A549 (cell line): ENCODE measurements at regions not wholly inside any gene's neighbourhood (a gene's known extent, or its start where the extent isn't known, plus 50 kb on each side); places are given as distances from the start of the nearest gene placed in this dataset.
"Not testable (repeated sequence)": the region's sequence is repeated elsewhere in the genome, so short reads cannot be mapped to it uniquely, and the experiment has no call there.

Source experiments
- CBX2 ChIP-seq: fragments of 200-600 bp; sonication (generic); IDR thresholded peaks from 2 replicates; pipeline ENCODE4 v1.6.1; 2016; ENCODE audit warnings: low read depth, mild to moderate bottlenecking, borderline replicate concordance
- CTCF ChIP-seq: fragments of >200 bp; sonication (Bioruptor Twin); formaldehyde crosslinking; IDR thresholded peaks from 3 replicates; pipeline ENCODE4 v1.5.1; 2016
- ELK1 ChIP-seq: fragments of 150-350 bp; IDR thresholded peaks from 2 replicates; pipeline ENCODE4 v1.6.1; 2014; ENCODE audit warnings: low read depth, mild to moderate bottlenecking, low read length
- EP300 ChIP-seq, 2 experiments: fragments of >200 bp; sonication (Bioruptor Twin); formaldehyde crosslinking; IDR thresholded peaks; 2 replicates in 1 of 2; 3 replicates in 1 of 2; pipeline ENCODE4 v1.6.1; 2016 to 2017
- HMGXB4 ChIP-seq: fragments of 250-450 bp; sonication (Bioruptor Pico); IDR thresholded peaks from 2 replicates; pipeline ENCODE4 v1.5.0; 2021; ENCODE audit warnings: mild to moderate bottlenecking, moderate library complexity, borderline replicate concordance
- KDM1A ChIP-seq: fragments of 200-600 bp; sonication (generic); IDR thresholded peaks from 2 replicates; pipeline ENCODE4 v1.6.1; 2016; ENCODE audit warnings: low read depth, mild to moderate bottlenecking
- NFE2L2 ChIP-seq: fragments of 150-350 bp; conservative IDR thresholded peaks from 2 replicates; pipeline ENCODE4 v1.6.1; 2014; ENCODE audit warnings: low read length
- PBX3 ChIP-seq: IDR thresholded peaks from 2 replicates; pipeline ENCODE4 v1.6.1; 2012
- POLR2A ChIP-seq: IDR thresholded peaks from 2 replicates; pipeline ENCODE4 v1.6.1; 2012; ENCODE audit warnings: mild to moderate bottlenecking, low read length
- RCOR1 ChIP-seq: fragments of 150-350 bp; IDR thresholded peaks from 2 replicates; pipeline ENCODE4 v1.6.1; 2014; ENCODE audit warnings: antibody characterized with exemption, low read length, low read depth
- REST ChIP-seq: fragments of 200-600 bp; sonication (generic); IDR thresholded peaks from 2 replicates; pipeline ENCODE4 v1.6.1; 2016; ENCODE audit warnings: antibody characterized with exemption, mild to moderate bottlenecking, moderate library complexity
- RFX5 ChIP-seq: fragments of 450-650 bp; IDR thresholded peaks from 2 replicates; pipeline ENCODE4 v1.7.1; 2014; ENCODE audit warnings: antibody characterized with exemption, mild to moderate bottlenecking, moderate library complexity
- USF2 ChIP-seq: fragments of 450-650 bp; IDR thresholded peaks from 2 replicates; pipeline ENCODE4 v1.6.1; 2014; ENCODE audit warnings: antibody characterized with exemption

GRCh38 chr1:148210166-148210565 is 58.1 kb upstream of the NBPF11 start:
- TF ChIP-seq POLR2A; CTCF; RCOR1; REST; USF2; HMGXB4 (CRISPR knock-in tag); CBX2; KDM1A; PBX3; ELK1; EP300 (IDR thresholded peaks at IDR 0.05); RFX5; NFE2L2: not testable (repeated sequence)
